ENCODE measurements at regions not wholly inside any gene's neighbourhood (a gene's known extent, or its start where the extent isn't known, plus 50 kb on each side); places are given as distances from the start of the nearest gene placed in this dataset.

DNA sequence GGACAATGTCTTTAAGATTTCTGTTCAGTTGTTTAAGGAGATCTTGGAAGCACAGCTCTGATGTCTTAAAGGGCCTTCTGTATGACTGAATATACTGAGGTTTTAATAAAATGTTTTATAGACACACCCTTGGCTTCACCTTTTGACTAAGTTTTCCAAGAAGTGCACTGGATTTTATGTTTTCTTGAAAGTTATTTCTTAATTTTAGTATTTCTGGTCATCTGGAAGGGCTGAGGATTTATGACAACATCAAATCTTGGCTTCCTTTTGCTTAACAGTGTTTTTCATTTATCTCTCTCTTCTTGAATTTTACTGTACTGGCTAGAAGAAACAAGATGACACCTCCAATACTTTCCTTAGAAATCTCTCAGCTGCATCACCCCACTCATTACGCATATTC lies 2423.4 kb downstream of the LRRC4C start:
- no peaks in the 10 kb centered on the region for H3K9me3 ChIP-seq (ENCODE audit: control insufficient read depth in 1 of 2, low read length in 2 of 2)
- no peak overlapping the region for H3K27ac Mint-ChIP-seq
- no peaks in the 10 kb centered on the region for H3K27me3 Mint-ChIP-seq
- ChIA-PET POLR2A (ENCODE audit: partially characterized antibody) (no interaction called here), CTCF (ENCODE audit: partially characterized antibody) (no interaction called here)
- no peaks in the 10 kb centered on the region for H3K4me1 Mint-ChIP-seq
- no peaks in the 10 kb centered on the region for H3K4me1 ChIP-seq (ENCODE audit: insufficient read depth, low read length)
- intact Hi-C loops (cut with micrococcal nuclease) = no loop called here
- H3K4me3 Mint-ChIP-seq = no peak overlapping the region
- H3K36me3 Mint-ChIP-seq = no peaks in the 10 kb centered on the region
- no peak for DNase-seq
- H3K9me3 Mint-ChIP-seq = peaks cover 0 to 7% (median 4%) of the 10 kb centered on the region in 8 donors
- H3K27me3 ChIP-seq (ENCODE audit: insufficient read depth, low read length) = no peaks in the 10 kb centered on the region
- H3K27ac ChIP-seq (ENCODE audit: low read depth, low read length) = no peak overlapping the region
- H3K36me3 ChIP-seq (ENCODE audit: insufficient read depth, low read length) = no peaks in the 10 kb centered on the region
- H3K4me3 ChIP-seq (ENCODE audit: low read length in 2 of 2) = no peak overlapping the region

- Mint-ChIP-seq H3K27ac (no peak overlapping the region), H3K9me3 (peaks cover 0 to 10% (median 0%) of the 10 kb centered on the region in 8 donors), H3K4me1 (no peaks in the 10 kb centered on the region), H3K36me3 (no peaks in the 10 kb centered on the region), H3K4me3 (no peak overlapping the region), H3K27me3 (no peaks in the 10 kb centered on the region)
- Histone ChIP-seq H3K9me3 (ENCODE audit: control insufficient read depth in 1 of 2, low read length in 2 of 2) (no peaks in the 10 kb centered on the region), H3K27me3 (ENCODE audit: insufficient read depth, low read length) (no peaks in the 10 kb centered on the region), H3K4me3 (ENCODE audit: low read length in 2 of 2) (no peak overlapping the region), H3K36me3 (ENCODE audit: insufficient read depth, low read length) (no peaks in the 10 kb centered on the region), H3K4me1 (ENCODE audit: insufficient read depth, low read length) (no peaks in the 10 kb centered on the region), H3K27ac (ENCODE audit: low read depth, low read length) (no peak overlapping the region)
- intact Hi-C loops (cut with micrococcal nuclease) = no loop called here
- ChIA-PET POLR2A (ENCODE audit: partially characterized antibody) (no interaction called here), CTCF (ENCODE audit: partially characterized antibody) (no interaction called here)
- DNase-seq = no peak
Measured at GRCh38 chr11:39021539-39021938, 2423.5 kb upstream of the RAG2 start.

DNA sequence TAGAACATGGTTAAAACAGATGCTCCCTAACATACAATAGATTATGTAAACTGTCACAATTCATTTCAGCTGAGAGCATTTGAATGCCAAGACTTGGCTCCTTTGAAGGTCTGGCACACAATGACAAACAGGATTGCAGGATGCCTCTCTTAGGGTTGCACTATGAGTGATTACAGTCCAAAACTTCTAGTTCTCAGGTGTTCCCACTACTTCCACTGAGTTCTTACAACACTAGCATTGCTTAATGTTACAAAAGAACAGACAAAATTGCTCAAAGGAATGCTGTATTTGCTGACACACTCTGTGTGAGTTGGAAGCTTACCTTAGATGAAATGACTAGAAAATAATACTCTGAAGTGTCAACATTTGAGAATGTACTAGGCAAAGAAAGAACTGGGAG lies 2413.8 kb upstream of the RAG2 start:
- Histone ChIP-seq H3K4me1 (ENCODE audit: insufficient read depth, low read length) (no peaks in the 10 kb centered on the region), H3K27me3 (ENCODE audit: insufficient read depth, low read length) (no peaks in the 10 kb centered on the region), H3K27ac (ENCODE audit: low read depth, low read length) (no peak overlapping the region), H3K9me3 (ENCODE audit: control insufficient read depth in 1 of 2, low read length in 2 of 2) (no peaks in the 10 kb centered on the region), H3K4me3 (ENCODE audit: low read length in 2 of 2) (no peak overlapping the region), H3K36me3 (ENCODE audit: insufficient read depth, low read length) (no peaks in the 10 kb centered on the region)
- no peak for DNase-seq
- no peak overlapping the region for H3K4me3 Mint-ChIP-seq
- intact Hi-C loops (cut with micrococcal nuclease) = no loop called here
- H3K4me1 Mint-ChIP-seq = no peaks in the 10 kb centered on the region
- no peaks in the 10 kb centered on the region for H3K36me3 Mint-ChIP-seq
- peaks cover 0 to 14% (median 6%) of the 10 kb centered on the region in 8 donors for H3K9me3 Mint-ChIP-seq
- ChIA-PET POLR2A (ENCODE audit: partially characterized antibody) (no interaction called here), CTCF (ENCODE audit: partially characterized antibody) (no interaction called here)
- H3K27me3 Mint-ChIP-seq = no peaks in the 10 kb centered on the region
- H3K27ac Mint-ChIP-seq = no peak overlapping the region

- Histone ChIP-seq H3K9me3 (ENCODE audit: control insufficient read depth in 1 of 2, low read length in 2 of 2) (no peaks in the 10 kb centered on the region), H3K4me1 (ENCODE audit: insufficient read depth, low read length) (no peaks in the 10 kb centered on the region), H3K27me3 (ENCODE audit: insufficient read depth, low read length) (no peaks in the 10 kb centered on the region), H3K36me3 (ENCODE audit: insufficient read depth, low read length) (no peaks in the 10 kb centered on the region), H3K4me3 (ENCODE audit: low read length in 2 of 2) (no peak overlapping the region), H3K27ac (ENCODE audit: low read depth, low read length) (no peak overlapping the region)
- H3K27me3 Mint-ChIP-seq = no peaks in the 10 kb centered on the region
- ChIA-PET POLR2A (ENCODE audit: partially characterized antibody) (no interaction called here), CTCF (ENCODE audit: partially characterized antibody) (no interaction called here)
- H3K4me1 Mint-ChIP-seq = no peaks in the 10 kb centered on the region
- H3K9me3 Mint-ChIP-seq = peaks cover under 1 to 10% (median 8%) of the 10 kb centered on the region in 8 donors
- intact Hi-C loops (cut with micrococcal nuclease) = no loop called here
- no peak overlapping the region for H3K4me3 Mint-ChIP-seq
- DNase-seq = no peak
- no peaks in the 10 kb centered on the region for H3K36me3 Mint-ChIP-seq
- H3K27ac Mint-ChIP-seq = no peak overlapping the region
Measured at GRCh38 chr11:38990841-38991240, 2392.8 kb upstream of the RAG2 start.

DNA sequence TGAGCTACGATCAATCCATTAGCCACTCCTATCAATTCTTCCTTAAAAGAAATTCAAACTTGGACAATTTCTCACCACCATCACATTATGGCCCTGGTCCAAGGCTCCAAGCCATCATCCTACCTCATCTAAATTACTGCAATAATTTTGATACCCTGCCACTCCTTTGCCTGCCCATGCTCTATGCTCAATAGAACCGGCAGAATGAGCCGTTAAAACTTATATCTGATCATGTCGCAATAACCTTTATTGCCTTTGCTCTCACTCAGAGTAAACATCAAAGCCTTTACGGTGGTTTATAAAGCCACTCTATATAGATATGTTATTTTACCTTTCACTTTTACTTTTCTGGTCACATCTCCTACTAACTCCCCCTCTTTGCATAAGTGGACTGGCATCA lies 2392.1 kb upstream of the RAG2 start:
- intact Hi-C loops (cut with micrococcal nuclease) = no loop called here
- H3K4me1 Mint-ChIP-seq = no peaks in the 10 kb centered on the region
- Histone ChIP-seq H3K27ac (ENCODE audit: low read depth, low read length) (no peak overlapping the region), H3K36me3 (ENCODE audit: insufficient read depth, low read length) (no peaks in the 10 kb centered on the region), H3K9me3 (ENCODE audit: control insufficient read depth in 1 of 2, low read length in 2 of 2) (no peaks in the 10 kb centered on the region), H3K4me3 (ENCODE audit: low read length in 2 of 2) (no peak overlapping the region), H3K27me3 (ENCODE audit: insufficient read depth, low read length) (no peaks in the 10 kb centered on the region), H3K4me1 (ENCODE audit: insufficient read depth, low read length) (no peaks in the 10 kb centered on the region)
- H3K9me3 Mint-ChIP-seq = peaks cover 6 to 16% (median 11%) of the 10 kb centered on the region in 8 donors
- DNase-seq = no peak
- POLR2A ChIA-PET (ENCODE audit: partially characterized antibody) = no interaction called here
- no peaks in the 10 kb centered on the region for H3K27me3 Mint-ChIP-seq
- no peak overlapping the region for H3K27ac Mint-ChIP-seq
- CTCF ChIA-PET (ENCODE audit: partially characterized antibody) = no interaction called here
- no peak overlapping the region for H3K4me3 Mint-ChIP-seq
- no peaks in the 10 kb centered on the region for H3K36me3 Mint-ChIP-seq

GRCh38 chr11:38988908-38989307 lies 2390.9 kb upstream of the RAG2 start:
- H3K4me1 Mint-ChIP-seq = no peaks in the 10 kb centered on the region
- H3K27ac Mint-ChIP-seq = no peak overlapping the region
- POLR2A ChIA-PET (ENCODE audit: partially characterized antibody) = no interaction called here
- H3K27me3 Mint-ChIP-seq = no peaks in the 10 kb centered on the region
- CTCF ChIA-PET (ENCODE audit: partially characterized antibody) = no interaction called here
- DNase-seq = no peak
- Histone ChIP-seq H3K27me3 (ENCODE audit: insufficient read depth, low read length) (no peaks in the 10 kb centered on the region), H3K27ac (ENCODE audit: low read depth, low read length) (no peak overlapping the region), H3K9me3 (ENCODE audit: control insufficient read depth in 1 of 2, low read length in 2 of 2) (no peaks in the 10 kb centered on the region), H3K4me1 (ENCODE audit: insufficient read depth, low read length) (no peaks in the 10 kb centered on the region), H3K36me3 (ENCODE audit: insufficient read depth, low read length) (no peaks in the 10 kb centered on the region), H3K4me3 (ENCODE audit: low read length in 2 of 2) (no peak overlapping the region)
- intact Hi-C loops (cut with micrococcal nuclease) = no loop called here
- no peaks in the 10 kb centered on the region for H3K36me3 Mint-ChIP-seq
- peaks cover 6 to 23% (median 13%) of the 10 kb centered on the region in 8 donors for H3K9me3 Mint-ChIP-seq
- H3K4me3 Mint-ChIP-seq = no peak overlapping the region

- no peaks in the 10 kb centered on the region for H3K9me3 ChIP-seq (ENCODE audit: control insufficient read depth in 1 of 2, low read length in 2 of 2)
- POLR2A ChIA-PET (ENCODE audit: partially characterized antibody) = no interaction called here
Measured at GRCh38 chr11:38972220-38972619, 2374.2 kb upstream of the RAG2 start.

GRCh38 chr11:38971141-38971540 lies 2373.1 kb upstream of the RAG2 start:
- Mint-ChIP-seq H3K27ac (no peak overlapping the region), H3K36me3 (no peaks in the 10 kb centered on the region), H3K4me1 (no peaks in the 10 kb centered on the region), H3K9me3 (peaks cover 0 to 15% (median 0%) of the 10 kb centered on the region in 8 donors), H3K27me3 (no peaks in the 10 kb centered on the region), H3K4me3 (no peak overlapping the region)
- no peaks in the 10 kb centered on the region for H3K36me3 ChIP-seq (ENCODE audit: insufficient read depth, low read length)
- H3K4me3 ChIP-seq (ENCODE audit: low read length in 2 of 2) = no peak overlapping the region
- H3K4me1 ChIP-seq (ENCODE audit: insufficient read depth, low read length) = no peaks in the 10 kb centered on the region
- H3K9me3 ChIP-seq (ENCODE audit: control insufficient read depth in 1 of 2, low read length in 2 of 2) = no peaks in the 10 kb centered on the region
- no peaks in the 10 kb centered on the region for H3K27me3 ChIP-seq (ENCODE audit: insufficient read depth, low read length)
- POLR2A ChIA-PET (ENCODE audit: partially characterized antibody) = no interaction called here
- no peak for DNase-seq
- intact Hi-C loops (cut with micrococcal nuclease) = no loop called here
- CTCF ChIA-PET (ENCODE audit: partially characterized antibody) = no interaction called here
- no peak overlapping the region for H3K27ac ChIP-seq (ENCODE audit: low read depth, low read length)

More at GRCh38 chr11:38972220-38972619, 2374.2 kb upstream of the RAG2 start:
- Mint-ChIP-seq H3K27ac (no peak overlapping the region), H3K27me3 (no peaks in the 10 kb centered on the region), H3K4me3 (no peak overlapping the region), H3K9me3 (peaks cover 0 to 10% (median under 1%) of the 10 kb centered on the region in 8 donors), H3K4me1 (no peaks in the 10 kb centered on the region), H3K36me3 (no peaks in the 10 kb centered on the region)
- no peaks in the 10 kb centered on the region for H3K4me1 ChIP-seq (ENCODE audit: insufficient read depth, low read length)
- no peaks in the 10 kb centered on the region for H3K36me3 ChIP-seq (ENCODE audit: insufficient read depth, low read length)
- no peak for DNase-seq
- H3K4me3 ChIP-seq (ENCODE audit: low read length in 2 of 2) = no peak overlapping the region
- intact Hi-C loops (cut with micrococcal nuclease) = no loop called here
- no peaks in the 10 kb centered on the region for H3K27me3 ChIP-seq (ENCODE audit: insufficient read depth, low read length)
- CTCF ChIA-PET (ENCODE audit: partially characterized antibody) = no interaction called here
- H3K27ac ChIP-seq (ENCODE audit: low read depth, low read length) = no peak overlapping the region

Data from CD4-positive, alpha-beta memory T cell (primary cell).